NCI-H526 treated with DMSO at 0.1 percent for 48 hours (cell line): ENCODE measurements at regions not wholly inside any gene's neighbourhood (a gene's known extent, or its start where the extent isn't known, plus 50 kb on each side); places are given as distances from the start of the nearest gene placed in this dataset.
"Not testable (repeated sequence)": the region's sequence is repeated elsewhere in the genome, so short reads cannot be mapped to it uniquely, and the experiment has no call there.

Source experiments
- DNase-seq: peaks from one replicate; lab custom pipeline; 2025; lab: John Stamatoyannopoulos, UW

DNA sequence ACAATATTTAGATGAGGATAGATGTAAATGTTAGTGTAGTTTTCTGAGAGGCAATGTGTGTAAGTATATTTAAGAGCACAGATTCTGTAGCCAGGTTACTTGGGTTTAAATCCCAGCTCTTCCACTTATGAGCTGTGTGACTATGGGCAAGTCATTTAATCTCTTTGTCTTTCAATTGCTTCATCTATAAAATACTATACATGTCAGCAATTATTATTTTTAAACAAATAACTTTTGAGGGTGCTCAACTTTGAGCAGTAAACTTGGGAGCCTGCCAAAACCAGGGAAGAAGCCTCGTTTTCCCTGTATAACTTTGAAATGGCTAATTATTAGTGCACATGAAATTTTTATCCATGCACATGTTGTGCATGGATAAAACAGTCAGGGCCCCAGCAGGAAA, 222.8 kb downstream of the FOXD2 start:
- DNase-seq, result no peak

DNA sequence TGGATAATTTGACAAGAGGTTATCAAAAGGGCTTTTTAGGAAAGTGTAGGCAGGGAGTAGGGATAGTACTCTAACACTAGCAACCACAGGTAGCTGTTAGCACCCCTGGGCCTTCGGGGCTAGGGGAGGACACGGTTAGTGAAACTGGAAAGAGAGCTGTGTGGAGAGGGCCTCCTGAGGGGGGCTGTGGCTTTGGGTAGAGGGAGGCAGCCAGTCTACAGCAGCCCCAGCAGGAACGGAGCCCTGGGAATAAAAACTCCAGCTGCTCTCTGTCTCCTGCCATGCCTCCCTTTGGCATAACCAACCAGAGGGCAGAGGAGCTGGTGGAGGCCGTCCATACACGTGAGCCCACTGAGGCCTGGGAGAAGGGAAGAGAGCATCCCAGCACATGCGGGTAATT, 223.2 kb downstream of the FOXD2 start:
- DNase-seq, result no peak

DNA sequence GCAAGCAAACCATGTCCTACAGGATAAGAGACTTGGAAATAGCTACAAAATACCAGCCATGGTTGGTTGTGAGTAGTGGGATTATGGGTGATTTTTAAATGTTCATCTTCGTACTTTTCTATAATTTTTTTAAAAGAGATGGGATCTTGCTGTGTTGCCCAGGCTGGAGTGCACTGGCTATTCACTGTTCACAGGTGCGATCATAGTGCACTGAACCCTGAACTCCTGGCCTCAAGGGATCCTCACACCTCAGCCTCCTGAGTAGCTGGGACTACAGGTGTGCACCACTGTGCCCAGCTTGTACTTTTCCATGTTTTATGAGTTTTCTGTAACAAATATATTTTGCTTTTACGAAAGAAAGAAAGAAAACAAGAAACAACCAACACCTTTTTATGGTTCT, 224.2 kb downstream of the FOXD2 start:
- DNase-seq, result no peak

DNA sequence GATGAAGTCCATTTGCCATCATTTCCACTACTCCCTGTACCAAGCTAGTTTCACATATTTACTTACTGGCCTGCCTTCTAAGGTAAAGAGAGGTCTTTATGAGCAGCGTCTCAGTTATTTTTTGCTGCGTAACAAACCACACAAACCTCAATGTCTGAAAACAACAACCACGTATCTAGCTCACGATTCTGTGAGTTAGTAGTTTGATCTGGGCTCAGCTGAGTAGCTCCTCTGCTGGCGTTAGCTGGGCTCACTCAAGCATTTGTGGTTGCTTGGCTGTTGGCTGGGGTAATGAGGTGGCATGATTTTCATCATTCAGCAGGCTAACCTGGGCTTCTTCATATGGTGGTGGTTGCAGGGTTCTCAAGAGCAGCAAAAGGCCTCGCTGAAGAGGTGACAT, 225.4 kb downstream of the FOXD2 start:
- DNase-seq, result no peak

DNA sequence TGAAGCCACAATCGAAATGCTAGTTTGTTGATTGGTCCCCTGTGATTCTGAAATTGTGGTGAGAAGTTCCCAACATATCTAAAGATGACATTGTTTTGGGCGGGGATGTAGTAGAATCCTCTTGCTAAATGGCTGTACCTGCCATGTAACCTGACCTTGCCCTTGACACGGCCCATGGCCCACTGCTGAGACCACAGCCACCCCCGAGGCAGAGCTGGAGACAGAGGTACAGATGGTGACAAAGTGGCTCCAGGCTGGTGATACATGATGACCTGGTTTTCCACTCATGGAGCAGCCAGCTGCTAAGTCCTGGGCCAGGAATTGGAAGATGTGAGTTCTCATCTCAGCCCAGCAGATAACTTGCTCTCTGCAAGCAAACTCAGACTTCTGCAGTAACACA, 226.5 kb downstream of the FOXD2 start:
- DNase-seq, result no peak

DNA sequence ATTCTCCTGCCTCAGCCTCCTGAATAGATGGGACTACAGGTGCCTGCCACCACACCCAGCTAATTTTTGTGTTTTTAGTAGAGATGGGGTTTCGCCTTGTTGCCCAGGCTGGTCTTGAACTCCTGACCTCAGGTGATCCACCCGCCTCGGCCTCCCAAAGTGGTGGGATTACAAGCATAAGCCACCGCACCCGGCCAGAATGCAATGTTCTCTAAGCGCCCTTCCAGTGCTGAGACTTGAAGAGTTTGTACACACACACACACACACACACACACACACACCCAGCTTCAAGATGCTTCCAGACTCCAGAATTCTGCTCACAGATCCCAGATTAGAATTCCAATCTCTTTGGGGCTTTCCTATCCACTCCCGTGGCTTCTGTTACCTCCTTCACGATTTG, 227.1 kb downstream of the FOXD2 start:
- DNase-seq, result not testable (repeated sequence)

DNA sequence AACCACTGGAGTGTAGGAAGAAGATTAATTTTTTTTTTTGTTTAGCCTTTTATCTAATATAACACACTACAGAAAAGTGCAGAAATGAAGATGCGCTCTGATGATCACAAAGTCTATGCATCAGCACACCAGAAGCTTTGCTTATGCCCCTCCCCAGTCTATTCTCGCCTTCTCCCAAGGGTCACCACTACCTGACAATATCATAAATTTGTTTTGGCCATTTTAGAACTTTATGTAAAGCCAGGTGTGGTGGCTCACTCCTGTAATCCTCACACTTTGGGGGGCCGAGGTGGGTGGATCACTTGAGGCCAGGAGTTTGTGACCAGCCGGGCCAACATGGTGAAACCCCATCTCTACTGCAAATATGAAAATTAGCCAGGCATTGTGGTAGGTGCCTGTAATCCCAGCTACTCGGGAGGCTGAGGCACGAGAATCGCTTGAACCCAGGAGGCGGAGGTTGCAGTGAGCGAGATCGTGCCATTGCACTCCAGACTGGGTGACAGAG, 231.3 kb downstream of the FOXD2 start:
- no peak for DNase-seq

DNA sequence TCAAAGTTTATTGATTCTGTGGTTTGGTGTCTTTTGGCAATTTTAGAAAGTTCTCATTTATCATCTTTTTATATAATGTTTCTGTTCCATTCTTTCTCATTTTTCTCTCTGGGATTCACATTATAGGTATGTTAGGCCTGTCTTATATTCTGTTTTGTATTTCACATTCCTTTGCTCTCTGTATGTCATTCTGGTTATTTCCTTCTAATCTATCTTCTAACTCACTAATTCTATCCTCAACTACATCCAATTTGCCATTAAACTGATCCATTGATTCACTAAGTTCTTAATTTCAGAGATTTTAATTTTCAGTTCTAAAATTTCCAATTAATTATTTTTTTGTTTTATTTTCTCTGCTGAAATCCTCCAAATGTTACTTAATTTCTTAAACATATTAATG, 234.8 kb downstream of the FOXD2 start:
- DNase-seq, result no peak

DNA sequence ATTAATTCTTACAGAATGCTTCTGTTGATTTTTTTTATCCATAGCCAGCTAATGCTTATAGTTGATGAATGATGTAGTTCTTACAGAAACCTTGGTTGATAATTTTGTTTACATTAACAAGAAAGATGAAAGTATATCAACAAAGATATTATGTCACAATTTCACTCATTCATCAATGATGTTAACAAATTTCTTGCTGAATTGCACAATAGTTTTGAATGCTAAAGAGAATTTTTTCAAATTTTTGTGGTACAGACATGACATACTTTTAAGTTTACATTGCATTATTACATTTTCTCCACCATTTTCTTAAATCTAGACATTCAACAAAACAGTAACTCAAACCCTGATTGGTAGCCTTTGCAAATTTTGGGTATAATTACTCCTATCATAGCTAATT, 236.3 kb downstream of the FOXD2 start:
- no peak for DNase-seq

DNA sequence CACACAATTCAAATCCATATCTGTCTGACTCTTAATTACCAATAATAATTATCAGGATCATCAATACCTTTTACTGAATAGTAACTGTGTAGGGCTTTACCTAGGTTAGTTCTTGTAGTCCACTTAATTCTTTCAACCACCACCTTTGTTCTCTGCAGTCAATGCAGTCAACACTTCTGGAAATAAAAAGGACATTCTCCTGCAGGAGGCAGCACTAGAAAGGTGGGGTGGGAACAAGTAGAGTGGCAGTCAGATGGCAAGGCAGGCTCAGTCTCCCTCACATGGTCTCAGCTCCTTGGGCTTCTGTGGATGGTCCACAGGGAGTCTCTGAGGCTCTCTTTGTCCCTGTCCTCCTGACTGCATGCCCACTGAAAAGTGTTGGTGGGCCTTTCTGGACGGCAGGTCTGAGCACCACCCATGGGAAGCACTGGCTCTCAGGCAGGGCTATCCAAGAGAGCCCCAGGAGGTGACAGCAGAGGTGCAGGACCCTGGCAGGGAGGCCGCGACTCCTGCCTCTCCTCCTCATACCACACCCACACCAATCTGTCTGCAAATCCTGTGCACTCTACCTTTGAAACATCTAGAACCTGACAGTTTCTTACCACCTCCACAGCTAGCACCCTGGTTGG, 237.3 kb downstream of the FOXD2 start:
- DNase-seq, result no peak

DNA sequence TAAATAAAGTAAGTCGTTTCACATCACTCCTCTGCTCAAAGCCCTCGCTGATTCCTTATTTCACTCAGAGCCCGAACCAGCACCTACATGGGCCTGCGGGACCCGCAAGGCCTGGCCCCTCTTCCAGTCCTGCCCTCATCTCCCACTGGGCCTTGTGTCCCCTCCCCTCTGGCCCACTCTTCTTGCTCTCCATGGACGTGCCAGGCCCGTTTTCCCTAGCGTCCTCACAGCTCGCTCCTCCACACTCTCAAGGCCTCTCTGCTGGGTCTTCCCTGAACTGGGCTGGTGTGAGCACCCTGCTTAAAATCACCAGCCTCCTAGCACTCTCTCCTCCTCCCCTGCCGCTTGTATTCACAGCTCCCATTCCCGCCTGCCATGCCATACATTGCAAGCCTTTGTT, 237.9 kb downstream of the FOXD2 start:
- DNase-seq, result no peak

DNA sequence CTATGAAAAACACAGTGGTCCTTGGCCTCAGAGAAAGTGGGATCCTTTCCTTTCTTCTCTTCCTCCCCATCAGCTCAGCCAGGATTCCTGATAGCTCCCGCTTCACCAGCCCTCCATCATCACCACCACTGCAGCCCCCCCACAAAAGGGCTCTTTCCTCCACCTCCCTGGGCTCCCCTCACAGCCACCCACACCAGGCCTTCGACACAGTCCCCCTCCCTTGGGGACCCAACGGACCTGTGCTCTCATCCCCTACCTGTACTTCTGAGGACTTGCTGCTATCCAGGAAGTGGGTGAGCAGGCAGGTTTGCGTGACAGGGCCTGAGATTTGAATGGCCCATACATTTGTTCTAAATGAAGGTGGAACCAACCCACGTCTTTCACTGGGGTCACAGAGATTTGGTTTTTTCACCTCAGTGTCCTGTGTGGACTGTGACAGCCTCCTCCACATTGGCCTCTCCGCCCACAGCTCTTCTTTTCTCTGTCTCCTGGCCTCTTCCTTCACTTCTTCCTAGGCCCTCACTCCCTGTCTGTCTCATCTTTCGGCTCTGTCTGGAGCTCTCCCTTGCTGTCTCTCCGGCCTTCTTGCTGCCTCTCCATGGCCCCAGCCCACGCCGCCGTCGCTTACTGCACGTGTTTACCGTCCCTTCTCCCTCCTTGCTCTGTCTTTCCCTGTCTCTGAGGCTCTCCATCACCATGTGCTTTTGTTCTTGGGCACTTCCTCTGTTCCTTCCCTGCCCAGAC, 238.6 kb downstream of the FOXD2 start:
- no peak for DNase-seq

DNA sequence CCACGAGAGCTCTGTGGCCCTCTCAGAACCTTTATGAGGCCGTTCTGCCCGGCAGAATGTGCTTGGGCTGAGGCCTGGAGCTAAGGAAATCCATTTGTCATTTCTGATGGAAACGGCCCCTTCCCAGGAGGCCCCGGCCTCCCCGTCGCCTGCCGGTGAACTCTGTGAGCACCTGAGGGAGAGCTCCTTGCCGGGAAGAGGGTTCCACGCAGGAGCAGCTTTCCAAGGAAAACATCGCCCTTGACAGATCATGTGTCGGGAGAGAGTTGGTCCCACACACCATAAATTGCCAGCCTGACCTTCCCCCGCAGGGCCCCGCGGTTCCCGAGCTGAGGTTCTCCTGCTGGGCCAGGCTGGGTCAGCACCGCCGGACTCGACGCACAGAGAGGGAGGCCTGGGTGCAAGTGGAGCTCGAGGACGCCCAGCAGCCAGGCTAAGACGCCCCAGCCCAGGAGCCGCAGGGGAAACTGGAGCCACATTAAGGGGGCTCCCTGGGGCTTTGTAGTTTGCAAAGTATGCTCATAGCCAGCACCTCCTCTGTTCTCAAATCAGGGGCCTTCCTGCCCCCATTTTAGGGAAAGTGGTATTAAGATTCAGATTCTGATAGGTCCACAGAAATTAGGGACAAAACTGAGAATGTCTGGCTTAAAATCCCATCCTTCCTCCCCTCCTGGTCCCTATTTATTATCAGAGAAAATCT, 239.5 kb downstream of the FOXD2 start:
- no peak for DNase-seq

DNA sequence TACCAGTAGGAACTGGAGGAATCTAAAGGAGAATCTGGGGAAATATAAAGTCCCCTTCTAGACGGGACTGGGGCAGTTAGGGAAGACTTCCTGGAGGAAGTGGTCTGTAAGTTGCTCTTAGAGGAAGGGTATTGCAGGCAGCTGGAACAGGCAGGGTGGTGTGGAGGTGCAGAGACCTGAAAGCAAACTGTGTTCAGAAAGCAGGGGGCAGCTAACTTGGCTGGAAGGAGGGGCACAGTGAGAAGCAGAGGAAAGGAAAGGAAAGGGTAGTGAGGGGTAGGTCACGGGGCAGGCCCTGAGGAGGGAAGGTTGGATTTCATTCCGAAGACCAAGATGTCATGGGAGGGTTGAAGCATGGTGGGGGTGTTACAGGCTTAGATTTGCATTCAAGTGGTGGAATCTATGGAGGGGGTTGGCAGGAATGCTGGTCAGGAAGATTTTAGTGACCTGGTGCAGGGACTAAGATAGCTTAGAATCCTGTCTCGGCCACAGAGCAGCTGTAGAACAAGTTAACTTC, 240.7 kb downstream of the FOXD2 start:
- DNase-seq, result no peak

DNA sequence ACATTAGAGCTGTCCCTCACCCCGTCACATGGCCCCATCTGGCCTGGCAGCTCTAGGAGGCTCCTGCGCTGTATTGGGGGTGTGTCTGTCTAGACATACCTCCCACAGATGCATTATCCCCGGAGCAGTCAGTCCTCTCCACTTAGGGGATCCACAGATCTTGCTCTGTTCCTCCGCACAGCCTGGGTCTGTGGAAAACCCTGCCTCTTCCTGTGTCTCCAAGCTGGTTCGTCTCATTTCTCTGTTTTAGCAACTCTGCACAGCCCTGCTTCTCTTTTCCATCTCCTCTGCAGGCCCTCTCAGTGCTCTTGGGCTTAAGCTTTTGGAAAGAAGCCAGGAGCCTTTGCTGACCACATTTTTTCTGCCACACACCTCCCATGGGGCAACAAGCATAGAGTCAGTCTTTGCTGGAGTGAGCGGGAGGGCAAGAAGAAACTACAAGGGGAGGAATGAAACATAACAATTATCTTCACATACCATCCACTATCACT, 241.5 kb downstream of the FOXD2 start:
- no peak for DNase-seq

DNA sequence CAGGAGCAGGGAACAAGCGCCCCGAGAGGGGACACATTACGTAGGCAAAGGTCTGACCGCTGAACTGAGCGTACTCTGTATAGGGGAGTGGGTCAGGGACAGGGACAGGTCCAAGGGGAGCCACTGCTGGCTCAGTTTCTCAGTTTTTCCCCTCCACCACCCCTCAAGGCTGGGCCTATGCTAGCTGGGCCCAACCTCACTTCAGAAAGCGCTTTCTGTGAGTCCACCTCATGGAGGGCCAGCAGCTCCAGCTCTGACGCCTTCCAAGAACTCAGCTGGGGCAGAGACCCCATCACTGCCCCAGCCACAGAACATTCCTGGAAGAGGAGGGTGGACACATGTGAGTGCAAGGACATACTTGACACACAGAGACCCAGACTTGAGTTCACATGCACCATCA, 242.0 kb downstream of the FOXD2 start:
- DNase-seq, result no peak

DNA sequence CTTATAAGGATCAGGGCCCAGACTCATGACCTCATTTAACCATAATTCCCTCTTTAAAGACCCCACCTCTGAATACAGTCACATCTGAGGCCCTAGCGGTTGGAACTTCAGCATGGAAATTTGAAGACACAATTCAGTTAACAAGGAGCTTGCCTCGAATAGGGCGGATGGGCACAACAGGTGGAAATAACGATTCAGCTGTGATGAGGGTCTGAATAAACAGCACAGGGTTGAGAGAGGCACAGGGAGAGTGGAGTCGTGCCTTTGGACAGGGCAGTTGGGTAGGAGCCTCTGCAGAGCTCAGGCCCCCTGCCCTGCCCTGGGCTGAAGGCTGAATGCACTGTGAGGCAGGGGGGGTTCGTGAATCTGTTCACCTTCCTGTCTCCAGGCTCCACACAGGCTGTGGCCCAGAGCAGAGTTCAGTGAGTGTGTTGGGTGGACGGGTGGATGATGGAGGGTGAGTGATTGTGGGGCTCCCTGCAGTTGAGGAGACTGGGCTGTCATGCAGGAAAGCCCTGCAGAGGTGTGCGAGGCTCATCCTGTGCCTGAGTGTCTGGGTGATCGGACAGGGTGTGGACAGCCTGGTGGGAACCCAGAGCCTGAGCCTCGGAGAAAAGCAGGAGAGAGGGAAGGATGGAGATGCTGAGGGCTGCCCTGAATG, 243.1 kb downstream of the FOXD2 start:
- no peak for DNase-seq

DNA sequence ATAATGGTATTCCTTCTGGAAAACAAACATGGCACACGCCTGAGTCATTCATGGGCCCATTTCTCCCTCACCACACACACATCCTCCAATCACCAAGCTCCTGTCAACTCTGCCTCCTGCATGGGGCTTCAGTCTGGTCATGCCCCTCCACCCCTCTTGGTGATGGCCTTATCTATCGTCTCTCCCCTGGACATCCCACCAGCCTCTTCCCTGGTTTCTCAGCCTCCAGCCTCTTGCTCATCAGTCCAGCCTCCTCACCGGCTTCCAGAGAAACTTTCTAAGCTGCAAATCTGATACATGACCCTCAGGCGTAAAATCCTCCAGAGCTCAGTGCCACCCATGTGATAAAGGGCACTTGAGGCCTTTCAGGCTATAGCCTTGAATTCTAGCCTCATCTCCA, 243.9 kb downstream of the FOXD2 start:
- DNase-seq, result no peak

DNA sequence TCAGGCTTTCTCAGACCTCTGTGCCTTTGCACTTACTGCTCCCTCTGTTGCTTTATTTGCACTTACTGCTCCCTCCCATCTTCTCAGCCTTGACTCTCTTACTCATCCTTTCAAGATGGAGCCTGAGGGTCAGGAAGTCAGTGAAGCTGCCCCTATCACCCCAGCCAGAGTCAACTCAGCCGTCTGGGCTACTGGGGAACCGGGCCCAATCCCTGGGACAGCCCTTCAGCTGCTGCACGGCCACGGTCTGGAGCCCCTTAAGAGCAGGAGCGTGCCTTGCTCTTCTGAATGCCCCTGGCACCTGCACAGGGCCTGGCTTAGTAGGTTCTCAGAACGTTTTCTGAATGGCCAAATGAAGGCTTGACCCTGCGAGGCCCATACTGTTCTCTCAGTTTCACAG, 244.4 kb downstream of the FOXD2 start:
- no peak for DNase-seq

DNA sequence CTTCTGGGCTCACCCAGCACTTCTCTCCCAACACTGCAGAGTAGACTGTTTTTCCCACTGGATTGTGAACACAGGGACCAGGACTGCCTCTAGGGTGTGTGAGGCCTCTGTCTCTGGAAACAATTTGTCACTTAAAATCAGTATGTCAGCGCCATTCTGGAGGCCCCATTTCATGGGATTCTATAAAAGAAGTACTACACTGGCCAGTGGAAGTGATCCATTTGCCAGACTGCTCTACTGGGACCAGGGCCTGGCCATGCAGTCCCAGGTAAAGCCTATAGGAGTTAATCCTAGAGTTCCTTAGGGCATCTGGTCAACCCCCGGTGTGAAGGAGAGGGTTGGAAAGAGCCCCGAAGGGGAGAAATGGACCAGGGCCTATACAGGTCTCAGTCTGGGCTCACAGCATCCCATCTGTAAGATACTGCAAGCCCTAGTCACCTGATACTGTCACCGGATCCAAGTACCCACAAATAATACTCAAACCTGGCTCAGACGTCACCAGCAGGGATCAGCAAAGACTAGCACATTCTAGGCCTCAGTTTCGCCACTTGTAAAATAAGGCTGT, 245.0 kb downstream of the FOXD2 start:
- DNase-seq, result no peak

DNA sequence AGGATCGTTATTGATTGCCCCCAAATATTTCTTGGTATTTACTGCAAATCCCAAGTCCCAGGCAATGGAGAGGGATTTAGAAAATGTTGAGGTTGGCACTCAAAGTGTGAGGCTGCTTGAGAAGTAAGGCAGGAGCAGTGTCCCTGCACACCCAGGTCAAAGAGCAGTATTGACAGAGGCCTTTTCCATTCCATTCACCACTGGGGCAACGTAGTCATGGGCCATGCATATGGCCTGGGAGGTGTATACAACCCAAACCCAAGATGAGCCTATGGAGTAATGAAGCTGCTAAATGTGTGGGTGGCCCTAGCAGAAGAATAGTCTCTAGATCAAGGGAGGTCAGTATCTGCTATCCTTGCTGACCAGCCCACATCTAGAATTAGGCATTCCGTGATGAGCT, 245.6 kb downstream of the FOXD2 start:
- DNase-seq, result no peak

DNA sequence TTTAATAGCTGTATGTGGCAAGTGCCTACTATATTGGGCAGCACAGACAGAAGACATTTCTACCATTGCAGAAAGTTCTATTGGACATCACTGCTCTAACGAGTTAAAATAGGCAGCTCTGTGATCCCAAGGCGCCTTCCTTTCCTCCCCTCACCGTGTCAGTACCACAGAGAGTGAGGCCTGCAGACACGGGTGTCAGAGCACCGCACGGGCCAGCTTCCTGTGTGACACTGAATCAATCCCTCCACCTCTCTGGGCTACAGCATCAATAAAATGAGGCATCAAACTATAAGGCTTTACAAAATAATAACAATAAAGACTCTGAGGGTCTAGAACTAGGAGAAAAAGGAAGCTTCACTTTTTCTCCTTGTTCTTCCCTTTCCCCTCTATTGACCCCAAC, 246.7 kb downstream of the FOXD2 start:
- no peak for DNase-seq
